GM23248 (cell line): ENCODE measurements at regions not wholly inside any gene's neighbourhood (a gene's known extent, or its start where the extent isn't known, plus 50 kb on each side); places are given as distances from the start of the nearest gene placed in this dataset.

Experiments used
- DNase-seq: peaks from one replicate; pipeline ENCODE4 v3.0.0-alpha.2; 2015
- H2AFZ ChIP-seq: fragments of 200-600 bp; sonication (generic); 2 replicates; pipeline ENCODE4 v1.6.1; 2016; ENCODE audit warnings: antibody characterized with exemption
- H3F3A ChIP-seq: fragments of 200-600 bp; sonication (generic); 2 replicates; pipeline ENCODE4 v1.6.1; 2016; ENCODE audit warnings: mild to moderate bottlenecking, antibody characterized with exemption, mixed run types; ENCODE audit not compliant: insufficient read depth
- H3K27ac ChIP-seq: fragments of 200-600 bp; sonication (generic); 2 replicates; pipeline ENCODE4 v1.5.1; 2016; ENCODE audit warnings: mild to moderate bottlenecking
- H3K27me3 ChIP-seq: fragments of 200-600 bp; sonication (generic); replicated peaks from 2 replicates; pipeline ENCODE4 v1.6.1; 2016; ENCODE audit warnings: mild to moderate bottlenecking; ENCODE audit not compliant: insufficient read depth
- H3K36me3 ChIP-seq: fragments of 200-600 bp; sonication (generic); 2 replicates; pipeline ENCODE4 v1.6.1; 2016; ENCODE audit warnings: low read depth, mild to moderate bottlenecking
- H3K4me1 ChIP-seq: fragments of 200-600 bp; sonication (generic); 2 replicates; pipeline ENCODE4 v1.6.1; 2016; ENCODE audit warnings: mild to moderate bottlenecking; ENCODE audit not compliant: insufficient read depth
- H3K4me2 ChIP-seq: fragments of 200-600 bp; sonication (generic); one replicate; pipeline ENCODE4 v1.6.1; 2016; ENCODE audit warnings: mild to moderate bottlenecking; ENCODE audit not compliant: unreplicated experiment
- H3K4me3 ChIP-seq: fragments of 200-600 bp; sonication (generic); 2 replicates; pipeline ENCODE4 v1.5.1; 2016; ENCODE audit warnings: mild to moderate bottlenecking
- H3K79me2 ChIP-seq: fragments of 200-600 bp; sonication (generic); 2 replicates; pipeline ENCODE4 v1.6.1; 2016; ENCODE audit warnings: mild to moderate bottlenecking; ENCODE audit not compliant: insufficient read depth
- H3K9ac ChIP-seq: fragments of 200-600 bp; sonication (generic); 2 replicates; pipeline ENCODE4 v1.6.1; 2016; ENCODE audit warnings: mild to moderate bottlenecking
- H3K9me2 ChIP-seq: fragments of 200-600 bp; sonication (generic); 2 replicates; pipeline ENCODE4 v1.6.1; 2016; ENCODE audit warnings: mixed run types, mild to moderate bottlenecking, moderate library complexity; ENCODE audit not compliant: insufficient read depth
- H3K9me3 ChIP-seq: fragments of 200-600 bp; sonication (generic); one replicate; pipeline ENCODE4 v1.6.1; 2017; ENCODE audit warnings: low read depth
- H4K20me1 ChIP-seq: fragments of 200-600 bp; sonication (generic); 2 replicates; pipeline ENCODE4 v1.6.0; 2016; ENCODE audit not compliant: insufficient read depth
- EZH2 ChIP-seq: fragments of 200-600 bp; sonication (generic); IDR thresholded peaks from 2 replicates; pipeline ENCODE4 v1.6.1; 2018; ENCODE audit warnings: antibody characterized with exemption, mild to moderate bottlenecking; ENCODE audit not compliant: insufficient read depth, poor library complexity, severe bottlenecking
- EZH2phosphoT487 ChIP-seq: fragments of 200-600 bp; sonication (generic); IDR thresholded peaks from 2 replicates; pipeline ENCODE4 v1.6.1; 2018; ENCODE audit warnings: antibody characterized with exemption, moderate library complexity, mild to moderate bottlenecking, low read depth; ENCODE audit not compliant: insufficient read depth
- WGBS, 2 experiments: methylation state at CpG; one replicate each; pipeline ENCODE4 v1.1.6; 2015 to 2017; ENCODE audit warnings: low lambda C conversion rate in 2 of 2, low coverage in 1 of 2; ENCODE audit errors: missing lambda C conversion rate in 2 of 2; 5-methylcytosine and 5-hydroxymethylcytosine counted together
- in situ Hi-C: fragments of 300-500 bp; cut with MboI; formaldehyde crosslinking; loops from 2 replicates; pipeline ENCODE4 v1.15.0; 2020

DNA sequence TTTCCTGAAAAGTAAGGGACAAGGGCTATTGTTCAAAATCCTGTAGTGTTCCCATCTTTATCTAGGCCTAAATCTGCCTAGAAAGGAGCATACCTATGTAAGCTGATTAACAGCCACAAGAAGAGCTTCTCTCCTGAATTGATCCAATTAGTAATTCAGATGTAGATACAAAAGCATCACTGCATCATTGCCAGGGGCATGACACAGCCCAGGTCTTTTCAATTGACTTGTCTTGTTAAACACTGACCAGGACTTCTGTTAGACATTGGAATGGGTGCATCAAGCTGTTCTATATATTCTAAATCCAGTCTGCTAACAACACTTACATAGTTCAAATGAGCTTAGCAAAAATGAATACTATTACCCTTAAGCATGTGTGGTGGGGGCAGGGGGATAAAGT lies 589.2 kb downstream of the INHBA start:
- DNase-seq, result no peak
- H3K79me2 ChIP-seq, result no peaks in the 10 kb centered on the region
- in situ Hi-C loops, result no loop called here
- no peak overlapping the region for H3K4me3 ChIP-seq
- no peak overlapping the region for H3K27ac ChIP-seq
- H3K36me3 ChIP-seq, result no peaks in the 10 kb centered on the region
- H3K4me2 ChIP-seq, result no peak overlapping the region
- H3K4me1 ChIP-seq, result 0 out of 2 replicates have a peak, but pooled peaks cover 6% of the 10 kb centered on the region
- TF ChIP-seq EZH2phosphoT487, result no peak
- no peak for TF ChIP-seq EZH2
- H2AFZ ChIP-seq, result no peak overlapping the region
- H3K9me2 ChIP-seq, result no peaks in the 10 kb centered on the region
- H4K20me1 ChIP-seq, result no peaks in the 10 kb centered on the region
- no peaks in the 10 kb centered on the region for H3K27me3 ChIP-seq
- H3F3A ChIP-seq, result no peaks in the 10 kb centered on the region
- H3K9me3 ChIP-seq, result no peaks in the 10 kb centered on the region
- no peak overlapping the region for H3K9ac ChIP-seq

- Histone ChIP-seq H3K36me3 (no peaks in the 10 kb centered on the region), H3K27ac (no peak overlapping the region), H3F3A (0 out of 2 replicates have a peak, but pooled peaks cover under 1% of the 10 kb centered on the region), H2AFZ (no peak overlapping the region), H3K27me3 (no peaks in the 10 kb centered on the region), H3K9me2 (no peaks in the 10 kb centered on the region), H3K4me2 (no peak overlapping the region), H3K4me3 (no peak overlapping the region), H3K79me2 (no peaks in the 10 kb centered on the region), H3K4me1 (peaks cover 17% of the 10 kb centered on the region), H3K9ac (no peak overlapping the region), H4K20me1 (no peaks in the 10 kb centered on the region), H3K9me3 (no peaks in the 10 kb centered on the region)
- in situ Hi-C loops, result no loop called here
- WGBS, 2 experiments, result 95 to 96% methylated on average over 1 of the region's 1 CpG
- TF ChIP-seq EZH2phosphoT487 (no peak), EZH2 (no peak)
- peak; percentile 33 for DNase-seq
Measured at GRCh38 chr7:41110186-41110585, 592.7 kb downstream of the INHBA start.

GRCh38 chr7:41108821-41109220 lies 594.1 kb downstream of the INHBA start:
- H2AFZ ChIP-seq, result no peak overlapping the region
- peaks cover 14% of the 10 kb centered on the region; the same call in 1 of the 2 replicates for H3F3A ChIP-seq
- no peaks in the 10 kb centered on the region for H3K27me3 ChIP-seq
- no peaks in the 10 kb centered on the region for H3K9me2 ChIP-seq
- H3K4me1 ChIP-seq, result peaks cover 27% of the 10 kb centered on the region
- no peak for DNase-seq
- no peaks in the 10 kb centered on the region for H3K36me3 ChIP-seq
- TF ChIP-seq EZH2, result no peak
- TF ChIP-seq EZH2phosphoT487, result no peak
- in situ Hi-C loops, result no loop called here
- H3K27ac ChIP-seq, result no peak overlapping the region
- H3K9ac ChIP-seq, result no peak overlapping the region
- H3K4me3 ChIP-seq, result no peak overlapping the region
- no peaks in the 10 kb centered on the region for H3K79me2 ChIP-seq
- no peak overlapping the region for H3K4me2 ChIP-seq
- H4K20me1 ChIP-seq, result no peaks in the 10 kb centered on the region
- H3K9me3 ChIP-seq, result no peaks in the 10 kb centered on the region

DNA sequence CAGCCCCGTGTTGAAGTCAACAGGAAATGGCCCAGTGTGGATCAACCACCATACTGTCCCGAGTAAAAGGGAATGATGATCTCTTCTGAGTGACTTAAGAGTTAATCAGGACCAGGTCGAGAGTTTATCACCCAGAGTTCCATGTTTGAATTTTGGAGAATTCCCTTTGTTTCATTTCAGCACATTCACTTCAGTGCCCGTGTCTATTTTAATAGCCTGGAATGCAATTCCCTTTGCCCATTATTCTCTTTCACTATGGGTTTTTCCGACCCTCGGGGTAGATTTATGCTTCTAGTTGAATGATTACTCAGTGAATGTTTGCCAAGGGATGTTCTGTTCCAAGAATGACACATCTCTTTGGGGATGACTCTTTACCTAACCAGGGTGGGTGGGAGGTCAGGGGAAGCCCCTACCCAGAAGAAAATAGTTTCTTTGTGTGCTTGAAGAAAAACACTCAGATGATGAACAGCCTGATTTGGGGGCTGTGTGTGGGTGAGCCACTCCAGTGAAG lies 594.9 kb downstream of the INHBA start:
- no peaks in the 10 kb centered on the region for H3K9me3 ChIP-seq
- H3K9me2 ChIP-seq, result no peaks in the 10 kb centered on the region
- WGBS, 2 experiments, result 11 to 13% methylated on average over 6 of the region's 6 CpGs
- H3K9ac ChIP-seq, result no peak overlapping the region
- DNase-seq, result peak; percentile 30
- TF ChIP-seq EZH2 (no peak), EZH2phosphoT487 (no peak)
- no peak overlapping the region for H3K4me3 ChIP-seq
- H3K27me3 ChIP-seq, result no peaks in the 10 kb centered on the region
- no peak overlapping the region for H2AFZ ChIP-seq
- no peak overlapping the region for H3K4me2 ChIP-seq
- no peaks in the 10 kb centered on the region for H3K79me2 ChIP-seq
- in situ Hi-C loops, result no loop called here
- H3F3A ChIP-seq, result peaks cover 23% of the 10 kb centered on the region; the same call in 1 of the 2 replicates
- H4K20me1 ChIP-seq, result no peaks in the 10 kb centered on the region
- H3K36me3 ChIP-seq, result no peaks in the 10 kb centered on the region
- H3K27ac ChIP-seq, result no peak overlapping the region
- H3K4me1 ChIP-seq, result peaks cover 34% of the 10 kb centered on the region

DNA sequence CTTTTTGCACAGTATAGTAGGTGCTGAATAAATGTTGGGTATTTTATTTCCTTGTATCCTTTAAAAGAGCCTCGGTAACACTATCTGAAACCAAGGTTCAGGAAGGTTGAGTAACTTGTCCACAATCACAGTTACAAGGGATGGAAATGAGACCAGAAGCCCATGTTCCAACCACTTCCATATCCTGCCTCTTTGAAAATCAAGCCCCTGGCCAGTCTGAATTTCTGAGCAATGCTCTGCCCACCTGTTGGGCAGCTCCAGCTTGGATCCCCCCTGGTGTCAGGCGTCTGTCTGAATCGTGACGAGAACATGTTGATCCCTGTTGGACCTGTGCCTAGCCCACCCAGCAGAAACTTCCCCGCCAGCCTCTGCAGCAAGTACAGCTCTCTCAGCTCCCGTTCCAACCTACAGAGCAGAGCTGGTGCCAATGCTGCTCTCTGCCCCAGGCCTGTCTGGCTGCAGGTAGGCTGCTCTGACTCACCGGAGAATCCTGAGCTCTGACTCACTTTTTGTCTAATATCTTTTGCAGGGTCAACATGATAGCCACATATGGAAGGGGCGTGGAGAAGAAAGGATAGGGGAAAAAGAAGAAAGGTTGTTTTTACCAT lies 595.5 kb downstream of the INHBA start:
- H3K27ac ChIP-seq, result no peak overlapping the region
- no peaks in the 10 kb centered on the region for H3K9me3 ChIP-seq
- in situ Hi-C loops, result no loop called here
- no peaks in the 10 kb centered on the region for H4K20me1 ChIP-seq
- H3K36me3 ChIP-seq, result no peaks in the 10 kb centered on the region
- peak; percentile 29 for DNase-seq
- peaks cover 34% of the 10 kb centered on the region for H3K4me1 ChIP-seq
- peaks cover 24% of the 10 kb centered on the region; the same call in 1 of the 2 replicates for H3F3A ChIP-seq
- no peak for TF ChIP-seq EZH2phosphoT487
- TF ChIP-seq EZH2, result no peak
- no peaks in the 10 kb centered on the region for H3K79me2 ChIP-seq
- no peak overlapping the region for H2AFZ ChIP-seq
- no peaks in the 10 kb centered on the region for H3K27me3 ChIP-seq
- no peak overlapping the region for H3K4me2 ChIP-seq
- H3K9me2 ChIP-seq, result no peaks in the 10 kb centered on the region
- H3K4me3 ChIP-seq, result no peak overlapping the region
- H3K9ac ChIP-seq, result no peak overlapping the region
- WGBS, 2 experiments, result 70 to 83% methylated on average over 8 of the region's 8 CpGs
